ENCODE measurements at regions not wholly inside any gene's neighbourhood (a gene's known extent, or its start where the extent isn't known, plus 50 kb on each side); places are given as distances from the start of the nearest gene placed in this dataset.

GRCh38 chr2:56741601-56742102 is 557.9 kb downstream of the CCDC85A start (continued):
- TF ChIP-seq SIRT6 (IDR thresholded peaks at IDR 0.05; ENCODE audit: low read length) (no peak), TAF1 (IDR thresholded peaks at IDR 0.05; ENCODE audit: low read depth, low read length) (no peak)

Measured in H1 (cell line).